ENCODE measurements at regions not wholly inside any gene's neighbourhood (a gene's known extent, or its start where the extent isn't known, plus 50 kb on each side); places are given as distances from the start of the nearest gene placed in this dataset.

DNA sequence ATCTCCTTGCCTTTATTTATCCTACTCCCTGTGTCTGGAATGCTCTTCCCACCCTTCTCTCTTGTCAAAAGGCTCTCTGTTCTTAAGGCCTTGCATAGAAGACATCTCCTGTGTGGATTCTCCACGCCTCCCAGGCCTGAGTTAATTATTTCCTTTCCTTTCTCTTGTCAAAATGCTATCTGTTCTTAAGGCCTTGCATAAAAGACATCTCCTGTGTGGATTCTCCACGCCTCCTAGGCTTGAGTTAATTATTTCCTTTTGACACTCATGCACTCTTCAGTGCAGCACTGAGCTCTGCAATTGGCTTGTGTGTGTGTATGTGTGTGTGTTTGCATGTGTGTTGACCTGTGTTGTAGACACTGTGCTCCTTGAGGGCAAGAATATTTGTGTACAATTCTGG, 52.1 kb upstream of the DCD start:
- TF ChIP-seq, protein P1, sequence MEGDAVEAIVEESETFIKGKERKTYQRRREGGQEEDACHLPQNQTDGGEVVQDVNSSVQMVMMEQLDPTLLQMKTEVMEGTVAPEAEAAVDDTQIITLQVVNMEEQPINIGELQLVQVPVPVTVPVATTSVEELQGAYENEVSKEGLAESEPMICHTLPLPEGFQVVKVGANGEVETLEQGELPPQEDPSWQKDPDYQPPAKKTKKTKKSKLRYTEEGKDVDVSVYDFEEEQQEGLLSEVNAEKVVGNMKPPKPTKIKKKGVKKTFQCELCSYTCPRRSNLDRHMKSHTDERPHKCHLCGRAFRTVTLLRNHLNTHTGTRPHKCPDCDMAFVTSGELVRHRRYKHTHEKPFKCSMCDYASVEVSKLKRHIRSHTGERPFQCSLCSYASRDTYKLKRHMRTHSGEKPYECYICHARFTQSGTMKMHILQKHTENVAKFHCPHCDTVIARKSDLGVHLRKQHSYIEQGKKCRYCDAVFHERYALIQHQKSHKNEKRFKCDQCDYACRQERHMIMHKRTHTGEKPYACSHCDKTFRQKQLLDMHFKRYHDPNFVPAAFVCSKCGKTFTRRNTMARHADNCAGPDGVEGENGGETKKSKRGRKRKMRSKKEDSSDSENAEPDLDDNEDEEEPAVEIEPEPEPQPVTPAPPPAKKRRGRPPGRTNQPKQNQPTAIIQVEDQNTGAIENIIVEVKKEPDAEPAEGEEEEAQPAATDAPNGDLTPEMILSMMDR (conservative IDR thresholded peaks at IDR 0.05; ENCODE audit: low read length), result no peak
- TF ChIP-seq EZH2phosphoT487 (IDR thresholded peaks at IDR 0.05; ENCODE audit: borderline replicate concordance, low read depth, low read length), result no peak
